Mesenchymal stem cell (in vitro differentiated cells and primary cell): ENCODE measurements at regions not wholly inside any gene's neighbourhood (a gene's known extent, or its start where the extent isn't known, plus 50 kb on each side); places are given as distances from the start of the nearest gene placed in this dataset.

ENCODE experiments used
- DNase-seq: peaks from one replicate; pipeline ENCODE4 v3.0.0-alpha.2; 2013
- H2AFZ ChIP-seq: one replicate; pipeline ENCODE4 v1.6.1; 2013; ENCODE audit warnings: low read depth, mild to moderate bottlenecking, control low read depth, inconsistent platforms, low read length, moderate library complexity
- H2AK5ac ChIP-seq: 2 replicates; pipeline ENCODE4 v1.6.1; 2013; ENCODE audit warnings: low read length, moderate library complexity, mild to moderate bottlenecking, inconsistent platforms; ENCODE audit not compliant: severe bottlenecking
- H2BK120ac ChIP-seq: one replicate; pipeline ENCODE4 v1.6.1; 2013; ENCODE audit warnings: low read depth, mild to moderate bottlenecking, inconsistent platforms, low read length, moderate library complexity
- H2BK12ac ChIP-seq, 2 experiments: one replicate each; pipeline ENCODE4 v1.6.1; 2013; ENCODE audit warnings: inconsistent platforms in 2 of 2, low read length in 2 of 2, mild to moderate bottlenecking in 2 of 2, moderate library complexity in 2 of 2, control low read depth in 1 of 2
- H2BK15ac ChIP-seq: one replicate; pipeline ENCODE4 v1.6.1; 2013; ENCODE audit warnings: mild to moderate bottlenecking, low read depth, inconsistent platforms; ENCODE audit not compliant: poor library complexity, severe bottlenecking
- H2BK5ac ChIP-seq: 2 replicates; pipeline ENCODE4 v1.6.1; 2013; ENCODE audit warnings: low read depth, mild to moderate bottlenecking, low read length, control low read depth, inconsistent platforms; ENCODE audit not compliant: poor library complexity, severe bottlenecking
- H3K14ac ChIP-seq, 2 experiments: one replicate each; pipeline ENCODE4 v1.6.1; 2013; ENCODE audit warnings: inconsistent platforms in 2 of 2, low read length in 2 of 2, control low read depth in 1 of 2, mild to moderate bottlenecking in 1 of 2, moderate library complexity in 1 of 2
- H3K18ac ChIP-seq, 2 experiments: one replicate each; pipeline ENCODE4 v1.6.1; 2013; ENCODE audit warnings: inconsistent platforms in 2 of 2, low read length in 2 of 2, control low read depth in 1 of 2, low read depth in 1 of 2, mild to moderate bottlenecking in 1 of 2
- H3K23ac ChIP-seq, 2 experiments: one replicate each; pipeline ENCODE4 v1.6.1; 2013; ENCODE audit warnings: inconsistent platforms in 2 of 2, low read length in 2 of 2, mild to moderate bottlenecking in 2 of 2, moderate library complexity in 2 of 2, control low read depth in 1 of 2
- H3K27ac ChIP-seq: 2 replicates; pipeline ENCODE4 v1.5.1; 2013; ENCODE audit warnings: mild to moderate bottlenecking, moderate library complexity, low read length, control low read depth, inconsistent platforms; ENCODE audit not compliant: poor library complexity, severe bottlenecking
- H3K27me3 ChIP-seq, 2 experiments: 2 replicates each; pipeline versions ENCODE4 v1.6.1 to v1.7.0; 2013; ENCODE audit warnings: low read length in 2 of 2, mild to moderate bottlenecking in 2 of 2, moderate library complexity in 2 of 2, control low read depth in 1 of 2, inconsistent platforms in 1 of 2; ENCODE audit not compliant: control insufficient read depth in 1 of 2, insufficient read depth in 1 of 2
- H3K36me3 ChIP-seq, 2 experiments: 2 replicates each; pipeline versions ENCODE4 v1.6.1 to v1.7.0; 2013; ENCODE audit warnings: low read length in 2 of 2, control low read depth in 1 of 2, inconsistent platforms in 1 of 2, low read depth in 1 of 2, mild to moderate bottlenecking in 1 of 2; ENCODE audit not compliant: insufficient read depth in 2 of 2, control insufficient read depth in 1 of 2
- H3K4ac ChIP-seq, 2 experiments: one replicate each; pipeline ENCODE4 v1.6.1; 2013; ENCODE audit warnings: inconsistent platforms in 2 of 2, low read length in 2 of 2, mild to moderate bottlenecking in 2 of 2, moderate library complexity in 2 of 2, control low read depth in 1 of 2, low read depth in 1 of 2
- H3K4me1 ChIP-seq: 2 replicates; pipeline ENCODE4 v1.6.1; 2013; ENCODE audit warnings: low read depth, low read length, control low read depth; ENCODE audit not compliant: control insufficient read depth, insufficient read depth
- H3K4me2 ChIP-seq: 2 replicates; pipeline ENCODE4 v1.6.1; 2013; ENCODE audit warnings: low read length, mild to moderate bottlenecking, inconsistent platforms; ENCODE audit not compliant: poor library complexity, severe bottlenecking
- H3K4me3 ChIP-seq, 2 experiments: 2 replicates each; pipeline versions ENCODE4 v1.5.1 to v1.7.0; 2013; ENCODE audit warnings: low read length in 2 of 2, mild to moderate bottlenecking in 2 of 2, control low read depth in 1 of 2, low read depth in 1 of 2; ENCODE audit not compliant: insufficient read depth in 1 of 2
- H3K79me1 ChIP-seq: replicated peaks from 2 replicates; pipeline ENCODE4 v1.6.1; 2013; ENCODE audit warnings: mild to moderate bottlenecking, control low read depth, low read length, inconsistent platforms; ENCODE audit not compliant: poor library complexity, severe bottlenecking
- H3K9ac ChIP-seq: 2 replicates; pipeline ENCODE4 v1.7.0; 2013; ENCODE audit warnings: mild to moderate bottlenecking, low read length, moderate library complexity
- H3K9me3 ChIP-seq: 2 replicates; pipeline ENCODE4 v1.7.0; 2013; ENCODE audit warnings: mild to moderate bottlenecking, low read length; ENCODE audit not compliant: control insufficient read depth
- H4K8ac ChIP-seq: one replicate; pipeline ENCODE4 v1.6.1; 2013; ENCODE audit warnings: inconsistent platforms, mild to moderate bottlenecking, low read length, moderate library complexity
- H4K91ac ChIP-seq: one replicate; pipeline ENCODE4 v1.6.1; 2013; ENCODE audit warnings: mild to moderate bottlenecking, low read length, inconsistent platforms

- H2BK5ac ChIP-seq: no peak overlapping the region
- no peak overlapping the region for H4K8ac ChIP-seq
- H2BK12ac ChIP-seq: no peak overlapping the region
- H3K4me3 ChIP-seq: no peak overlapping the region
- H3K9ac ChIP-seq: no peak overlapping the region
- no peaks in the 10 kb centered on the region for H3K36me3 ChIP-seq
- H3K4me2 ChIP-seq: no peak overlapping the region
- no peak overlapping the region for H2AFZ ChIP-seq
- H4K91ac ChIP-seq: no peak overlapping the region
- H3K27me3 ChIP-seq: no peaks in the 10 kb centered on the region
- H3K23ac ChIP-seq: no peak overlapping the region
- H3K18ac ChIP-seq: no peak overlapping the region
- no peaks in the 10 kb centered on the region for H3K79me1 ChIP-seq
- H3K27ac ChIP-seq: no peak overlapping the region
- H2BK15ac ChIP-seq: no peak overlapping the region
- H3K4ac ChIP-seq: no peak overlapping the region
- H2BK120ac ChIP-seq: no peak overlapping the region
- no peak overlapping the region for H2AK5ac ChIP-seq
- no peaks in the 10 kb centered on the region for H3K9me3 ChIP-seq
- no peaks in the 10 kb centered on the region for H3K4me1 ChIP-seq
- no peak for DNase-seq
- H3K14ac ChIP-seq: no peak overlapping the region
These were observed 51.0 kb upstream of the GORAB start for GRCh38 chr1:170481000-170481399.
